GM12878 (cell line): ENCODE measurements at regions not wholly inside any gene's neighbourhood (a gene's known extent, or its start where the extent isn't known, plus 50 kb on each side); places are given as distances from the start of the nearest gene placed in this dataset.

ENCODE experiments used
- ATAC-seq: fragments of 200-7000 bp; cut with Tn5 transposase; 3 replicates; pipeline ENCODE4 v1.9.1; 2020; ENCODE audit warnings: mild to moderate bottlenecking, moderate library complexity
- BruUV-seq: library from RNA; stranded (reverse); fragments of 400-500 nt; replicated peaks from 2 replicates; lab custom pipeline; 2021; lab: Mats Ljungman, UMichigan
- CTCF ChIA-PET: fragments of 300-600 bp; sonication (Branson Sonifier 250); formaldehyde crosslinking; extraction: SDS; loops from one replicate; lab custom pipeline; 2021; ENCODE audit warnings: inconsistent platforms; lab: Yijun Ruan, JAX
- POLR2A ChIA-PET: fragments of 350-600 bp; formaldehyde crosslinking; extraction: SDS; loops from one replicate; lab custom pipeline; 2021; ENCODE audit warnings: inconsistent platforms; lab: Charles Lee
- RAD21 ChIA-PET: fragments of 300-600 bp; sonication (Branson Sonifier 250); formaldehyde crosslinking; loops from one replicate; lab custom pipeline; 2023; ENCODE audit warnings: antibody characterized with exemption; ENCODE audit not compliant: unreplicated experiment; lab: Charles Lee
- SMC1A ChIA-PET: fragments of 300-600 bp; sonication (Branson Sonifier 250); formaldehyde crosslinking; loops from one replicate; lab custom pipeline; 2023; ENCODE audit not compliant: unreplicated experiment, uncharacterized antibody; lab: Charles Lee
- DNase-seq: peaks from one replicate; pipeline ENCODE4 v3.0.0-alpha.2; 2011; ENCODE audit warnings: low read depth, low spot score
- FAIRE-seq: peaks from 3 replicates; lab custom pipeline; 2011; peaks lifted over from hg19 to GRCh38; lab: Jason Lieb, UNC
- H2AFZ ChIP-seq: 2 replicates; pipeline ENCODE4 v1.6.0; 2011; ENCODE audit warnings: low read depth, low read length, control low read depth; ENCODE audit not compliant: control insufficient read depth
- H3K27ac ChIP-seq: 2 replicates; pipeline ENCODE4 v1.5.1; 2011; ENCODE audit warnings: control low read depth; ENCODE audit not compliant: control insufficient read depth, insufficient read depth
- H3K27me3 ChIP-seq, 2 experiments: replicated peaks in 1 of 2; 2 replicates each; pipeline versions ENCODE4 v1.6.0 to v1.6.1; 2011; ENCODE audit warnings: low read length in 1 of 2; ENCODE audit not compliant: control insufficient read depth in 2 of 2, insufficient read depth in 2 of 2
- H3K36me3 ChIP-seq, 2 experiments: 2 replicates each; pipeline ENCODE4 v1.5.1; 2011; ENCODE audit warnings: low read length in 1 of 2; ENCODE audit not compliant: control insufficient read depth in 2 of 2, insufficient read depth in 2 of 2
- H3K4me1 ChIP-seq: 2 replicates; pipeline ENCODE4 v1.6.1; 2011; ENCODE audit warnings: mild to moderate bottlenecking, low read length, moderate library complexity, mixed read lengths; ENCODE audit not compliant: control insufficient read depth, insufficient read depth
- H3K4me2 ChIP-seq: 2 replicates; pipeline ENCODE4 v1.6.0; 2011; ENCODE audit warnings: control low read depth; ENCODE audit not compliant: control insufficient read depth, insufficient read depth
- H3K4me3 ChIP-seq: fragments of 200-600 bp; sonication (generic); 2 replicates; pipeline ENCODE4 v1.5.1; 2016
- H3K79me2 ChIP-seq: 2 replicates; pipeline ENCODE4 v1.6.0; 2011; ENCODE audit warnings: low read length; ENCODE audit not compliant: control insufficient read depth, insufficient read depth
- H3K9ac ChIP-seq: 2 replicates; pipeline ENCODE4 v1.8.0; 2011; ENCODE audit warnings: low read length, control low read depth, mixed read lengths; ENCODE audit not compliant: control insufficient read depth, insufficient read depth
- H3K9me3 ChIP-seq: replicated peaks from 3 replicates; pipeline ENCODE4 v1.5.1; 2011; ENCODE audit warnings: mild to moderate bottlenecking, low read length; ENCODE audit not compliant: control insufficient read depth, insufficient read depth
- H4K20me1 ChIP-seq: 2 replicates; pipeline ENCODE4 v1.6.0; 2011; ENCODE audit not compliant: control insufficient read depth, insufficient read depth
- BCL11A ChIP-seq: IDR thresholded peaks from 2 replicates; pipeline ENCODE4 v1.6.1; 2011; ENCODE audit warnings: low read depth, low read length
- EGR1 ChIP-seq, 2 experiments: IDR thresholded peaks; 1 replicate in 1 of 2; 2 replicates in 1 of 2; pipeline ENCODE4 v1.6.1; 2011 to 2012; ENCODE audit warnings: low read depth in 2 of 2, low read length in 2 of 2, borderline replicate concordance in 1 of 2, mild to moderate bottlenecking in 1 of 2, moderate library complexity in 1 of 2
- MLLT1 ChIP-seq: fragments of 450-650 bp; IDR thresholded peaks from 2 replicates; pipeline ENCODE4 v1.6.1; 2016; ENCODE audit warnings: mild to moderate bottlenecking
- MYC ChIP-seq: IDR thresholded peaks from 2 replicates; pipeline ENCODE4 v1.6.1; 2011; ENCODE audit warnings: mild to moderate bottlenecking, low read length, moderate library complexity, inconsistent platforms; ENCODE audit not compliant: insufficient read depth, insufficient replicate concordance, insufficient read length, severe bottlenecking
- POLR2AphosphoS5 ChIP-seq: IDR thresholded peaks from 2 replicates; pipeline ENCODE4 v1.6.1; 2011; ENCODE audit warnings: mild to moderate bottlenecking, low read length, inconsistent platforms
- RFX5 ChIP-seq: IDR thresholded peaks from 2 replicates; pipeline ENCODE4 v1.6.1; 2011; ENCODE audit warnings: low read depth, low read length, improper control_type of control experiment
- SMAD1 ChIP-seq: fragments of 450-650 bp; IDR thresholded peaks from 2 replicates; pipeline ENCODE4 v1.6.1; 2018; ENCODE audit warnings: mild to moderate bottlenecking, low read depth; ENCODE audit not compliant: partially characterized antibody
- SPI1 ChIP-seq: IDR thresholded peaks from 2 replicates; pipeline ENCODE4 v1.6.1; 2011; ENCODE audit warnings: low read depth, mild to moderate bottlenecking, low read length, moderate library complexity, borderline replicate concordance; ENCODE audit not compliant: insufficient read depth
- TCF12 ChIP-seq: IDR thresholded peaks from 2 replicates; pipeline ENCODE4 v1.6.1; 2011; ENCODE audit warnings: low read depth, mild to moderate bottlenecking, low read length
- USF2 ChIP-seq: IDR thresholded peaks from 2 replicates; pipeline ENCODE4 v1.6.1; 2011; ENCODE audit warnings: low read depth, low read length, improper control_type of control experiment, borderline replicate concordance
- ZNF207 ChIP-seq: fragments of 450-650 bp; IDR thresholded peaks from 2 replicates; pipeline ENCODE4 v1.6.1; 2014; ENCODE audit warnings: antibody characterized with exemption, mild to moderate bottlenecking, borderline replicate concordance
- WGBS: methylation state at CpG from one replicate; pipeline ENCODE4 v1.1.6; 2016; ENCODE audit warnings: low lambda C conversion rate; ENCODE audit not compliant: insufficient replicate concordance, insufficient coverage; ENCODE audit errors: missing lambda C conversion rate; 5-methylcytosine and 5-hydroxymethylcytosine counted together
- in situ Hi-C: fragments of 300-500 bp; cut with MboI; formaldehyde crosslinking; loops from 9 replicates; pipeline ENCODE4 v1.14.3; 2018; ENCODE audit warnings: mixed read lengths
- intact Hi-C: fragments of 100-400 bp; cut with micrococcal nuclease; formaldehyde crosslinking; loops from one replicate; pipeline ENCODE4 v1.14.2; 2022; ENCODE audit not compliant: unreplicated experiment

- H3K27ac ChIP-seq = no peak overlapping the region
- WGBS = 0% methylated on average over 1 of the region's 1 CpG
- DNase-seq (no peak), ATAC-seq (no peak), FAIRE-seq (no peak)
- POLR2A ChIA-PET = no interaction called here
- intact Hi-C loops = no loop called here
- H3K4me2 ChIP-seq = no peak overlapping the region
- CTCF ChIA-PET = interaction anchor here (1.1 kb wide), 1 partner anchor 16 kb away, joined by 3 read pairs; no protein-coding TSS in a partner anchor
- in situ Hi-C loops = no loop called here
- H3K9ac ChIP-seq = no peak overlapping the region
- H3K4me1 ChIP-seq = no peaks in the 10 kb centered on the region
- SMC1A ChIA-PET = interaction anchor here (1.2 kb wide), 1 partner anchor 8 kb away, joined by 3 read pairs; no protein-coding TSS in a partner anchor
- RAD21 ChIA-PET = interaction anchor here (0.7 kb wide), 1 partner anchor 58 kb away, joined by 4 read pairs; no protein-coding TSS in a partner anchor
- H4K20me1 ChIP-seq = no peaks in the 10 kb centered on the region
- TF ChIP-seq EGR1 (IDR thresholded peaks at IDR 0.05; ENCODE audit: borderline replicate concordance in 1 of 2, low read depth in 2 of 2, low read length in 2 of 2) = no peak
- no peak for TF ChIP-seq SMAD1
- no peak for TF ChIP-seq ZNF207
- no peak for TF ChIP-seq RFX5
- no TSS peak for BruUV-seq
- H2AFZ ChIP-seq = no peak overlapping the region
- no peaks in the 10 kb centered on the region for H3K27me3 ChIP-seq
- no peaks in the 10 kb centered on the region for H3K36me3 ChIP-seq
- H3K9me3 ChIP-seq = no peaks in the 10 kb centered on the region
- no peak overlapping the region for H3K4me3 ChIP-seq
- no peaks in the 10 kb centered on the region for H3K79me2 ChIP-seq
Observed at GRCh38 chr14:83958359-83958758, 1571.6 kb upstream of the FLRT2 start.

- H3K4me3 ChIP-seq = no peak overlapping the region
- ATAC-seq (no peak), DNase-seq (no peak), FAIRE-seq (no peak)
- CTCF ChIA-PET = no interaction called here
- no TSS peak for BruUV-seq
- WGBS = 35% methylated on average over 2 of the region's 2 CpGs
- H4K20me1 ChIP-seq = no peaks in the 10 kb centered on the region
- no peak overlapping the region for H3K27ac ChIP-seq
- no peak overlapping the region for H2AFZ ChIP-seq
- TF ChIP-seq MYC (no peak), TCF12 (no peak), USF2 (no peak), SPI1 (no peak), POLR2AphosphoS5 (no peak), BCL11A (no peak), MLLT1 (no peak)
- no peaks in the 10 kb centered on the region for H3K36me3 ChIP-seq
- POLR2A ChIA-PET = no interaction called here
- H3K9ac ChIP-seq = no peak overlapping the region
- RAD21 ChIA-PET = no interaction called here
- H3K27me3 ChIP-seq = no peaks in the 10 kb centered on the region
- intact Hi-C loops = no loop called here
- H3K4me2 ChIP-seq = no peak overlapping the region
- in situ Hi-C loops = no loop called here
- no peaks in the 10 kb centered on the region for H3K79me2 ChIP-seq
- H3K4me1 ChIP-seq = no peaks in the 10 kb centered on the region
- no peaks in the 10 kb centered on the region for H3K9me3 ChIP-seq
- SMC1A ChIA-PET = no interaction called here
Observed at GRCh38 chr14:83960832-83961512, 1569.0 kb upstream of the FLRT2 start.
